Uterus (tissue), 2 donors: ENCODE measurements at regions not wholly inside any gene's neighbourhood (a gene's known extent, or its start where the extent isn't known, plus 50 kb on each side); places are given as distances from the start of the nearest gene placed in this dataset.

Experiments
- CTCF ChIP-seq, 4 experiments: fragments of 200-600 bp in 2 of 4; fragments of 450-650 bp in 2 of 4; sonication (generic) in 2 of 4; IDR thresholded peaks; one replicate each; pipeline ENCODE4 v1.5.1; 2016 to 2019; ENCODE audit warnings: antibody characterized with exemption in 4 of 4, mild to moderate bottlenecking in 2 of 4, moderate library complexity in 1 of 4
- POLR2A ChIP-seq, 2 donors: fragments of 450-650 bp; IDR thresholded peaks; one replicate each; pipeline ENCODE4 v1.6.1; 2016; ENCODE audit warnings: antibody characterized with exemption in 2 of 2, mild to moderate bottlenecking in 1 of 2, moderate library complexity in 1 of 2

- no peak for TF ChIP-seq CTCF (IDR thresholded peaks at IDR 0.05)
- TF ChIP-seq POLR2A (IDR thresholded peaks at IDR 0.05) = no peak
Measured at GRCh38 chr4:14653338-14653737, 348.9 kb upstream of the CPEB2 start.
